Trophoblast cell (in vitro differentiated cells and primary cell): ENCODE measurements at regions not wholly inside any gene's neighbourhood (a gene's known extent, or its start where the extent isn't known, plus 50 kb on each side); places are given as distances from the start of the nearest gene placed in this dataset.

Experiments
- DNase-seq, 2 donors: peaks; one replicate each; pipeline ENCODE4 v3.0.0-alpha.2; 2016
- H2AFZ ChIP-seq: 2 replicates; pipeline ENCODE4 v1.6.1; 2013; ENCODE audit warnings: low read length, moderate library complexity, mild to moderate bottlenecking; ENCODE audit not compliant: insufficient read depth, poor library complexity
- H2AK5ac ChIP-seq: 2 replicates; pipeline ENCODE4 v1.6.1; 2013; ENCODE audit warnings: mild to moderate bottlenecking, low read length
- H2BK120ac ChIP-seq: 2 replicates; pipeline ENCODE4 v1.6.1; 2013; ENCODE audit warnings: low read length, mild to moderate bottlenecking, moderate library complexity; ENCODE audit not compliant: insufficient read depth, poor library complexity
- H2BK12ac ChIP-seq: 2 replicates; pipeline ENCODE4 v1.6.1; 2013; ENCODE audit warnings: mild to moderate bottlenecking, low read length, moderate library complexity
- H2BK5ac ChIP-seq: 2 replicates; pipeline ENCODE4 v1.6.1; 2013; ENCODE audit warnings: low read length, low read depth, moderate library complexity, mild to moderate bottlenecking; ENCODE audit not compliant: poor library complexity
- H3K14ac ChIP-seq: 2 replicates; pipeline ENCODE4 v1.6.1; 2013; ENCODE audit warnings: mild to moderate bottlenecking, low read length
- H3K18ac ChIP-seq: 2 replicates; pipeline ENCODE4 v1.6.1; 2013; ENCODE audit warnings: mild to moderate bottlenecking, low read length
- H3K23ac ChIP-seq: 2 replicates; pipeline ENCODE4 v1.6.1; 2013; ENCODE audit warnings: low read length
- H3K27ac ChIP-seq: 2 replicates; pipeline ENCODE4 v1.5.1; 2013; ENCODE audit warnings: low read depth, mild to moderate bottlenecking, inconsistent platforms, low read length, moderate library complexity
- H3K27me3 ChIP-seq: 2 replicates; pipeline ENCODE4 v1.6.1; 2013; ENCODE audit warnings: inconsistent platforms, mild to moderate bottlenecking, low read length, moderate library complexity; ENCODE audit not compliant: insufficient read depth
- H3K36me3 ChIP-seq, 2 experiments: 1 replicate in 1 of 2; 2 replicates in 1 of 2; pipeline ENCODE4 v1.6.1; 2013; ENCODE audit warnings: low read length in 2 of 2, mild to moderate bottlenecking in 2 of 2, moderate library complexity in 1 of 2; ENCODE audit not compliant: insufficient read depth in 2 of 2, control insufficient read depth in 1 of 2
- H3K4ac ChIP-seq: 2 replicates; pipeline ENCODE4 v1.6.1; 2013; ENCODE audit warnings: low read depth, mild to moderate bottlenecking, low read length, moderate library complexity
- H3K4me1 ChIP-seq, 2 experiments: 1 replicate in 1 of 2; 2 replicates in 1 of 2; pipeline ENCODE4 v1.6.1; 2013; ENCODE audit warnings: low read length in 2 of 2, mild to moderate bottlenecking in 2 of 2, moderate library complexity in 1 of 2; ENCODE audit not compliant: insufficient read depth in 2 of 2, control insufficient read depth in 1 of 2
- H3K4me2 ChIP-seq: 2 replicates; pipeline ENCODE4 v1.6.1; 2013; ENCODE audit warnings: inconsistent platforms, mild to moderate bottlenecking, low read length, moderate library complexity
- H3K4me3 ChIP-seq: 2 replicates; pipeline ENCODE4 v1.5.1; 2013; ENCODE audit warnings: mild to moderate bottlenecking, low read depth, low read length, inconsistent platforms
- H3K79me1 ChIP-seq: one replicate; pipeline ENCODE4 v1.6.1; 2013; ENCODE audit warnings: low read length
- H3K79me2 ChIP-seq: 2 replicates; pipeline ENCODE4 v1.6.1; 2013; ENCODE audit warnings: low read length, mild to moderate bottlenecking; ENCODE audit not compliant: control insufficient read depth, insufficient read depth, poor library complexity
- H3K9ac ChIP-seq: 2 replicates; pipeline ENCODE4 v1.6.1; 2013; ENCODE audit warnings: mild to moderate bottlenecking, low read length
- H3K9me3 ChIP-seq: 2 replicates; pipeline ENCODE4 v1.6.1; 2013; ENCODE audit warnings: low read depth, mild to moderate bottlenecking, control low read depth, inconsistent platforms, low read length; ENCODE audit not compliant: insufficient read depth
- H4K12ac ChIP-seq: 2 replicates; pipeline ENCODE4 v1.6.1; 2013; ENCODE audit warnings: low read depth, mild to moderate bottlenecking, low read length, moderate library complexity
- H4K8ac ChIP-seq: 2 replicates; pipeline ENCODE4 v1.6.1; 2013; ENCODE audit warnings: low read depth, mild to moderate bottlenecking, low read length, moderate library complexity
- H4K91ac ChIP-seq: one replicate; pipeline ENCODE4 v1.6.1; 2013; ENCODE audit warnings: low read depth, mild to moderate bottlenecking, low read length, moderate library complexity
- WGBS: extraction: QIAGEN DNeasy Blood & Tissue Kit; methylation state at CpG from one replicate; pipeline ENCODE4 v1.1.7; 2013; ENCODE audit warnings: missing lambda C conversion rate; ENCODE audit not compliant: insufficient read length, insufficient coverage; ENCODE audit errors: extremely low coverage; 5-methylcytosine and 5-hydroxymethylcytosine counted together

- Histone ChIP-seq H4K8ac (no peak overlapping the region), H3K9ac (no peak overlapping the region), H3K23ac (no peak overlapping the region), H3K4ac (no peak overlapping the region), H4K91ac (no peak overlapping the region), H3K4me1 (no peaks in the 10 kb centered on the region), H2BK12ac (no peak overlapping the region), H2BK120ac (no peak overlapping the region), H3K18ac (no peak overlapping the region), H3K14ac (no peak overlapping the region), H3K4me2 (no peak overlapping the region), H4K12ac (no peak overlapping the region), H2AK5ac (no peak overlapping the region), H2AFZ (no peak overlapping the region), H3K79me1 (no peaks in the 10 kb centered on the region), H3K36me3 (no peaks in the 10 kb centered on the region), H2BK5ac (no peak overlapping the region), H3K27me3 (no peaks in the 10 kb centered on the region), H3K79me2 (no peaks in the 10 kb centered on the region), H3K27ac (no peak overlapping the region), H3K4me3 (no peak overlapping the region), H3K9me3 (no peaks in the 10 kb centered on the region)
- no peak for DNase-seq
- no CpG with 5 or more reads among the region's 1 CpG for WGBS
Observed at GRCh38 chr3:159626598-159626997, 362.0 kb upstream of the IL12A start.

DNA sequence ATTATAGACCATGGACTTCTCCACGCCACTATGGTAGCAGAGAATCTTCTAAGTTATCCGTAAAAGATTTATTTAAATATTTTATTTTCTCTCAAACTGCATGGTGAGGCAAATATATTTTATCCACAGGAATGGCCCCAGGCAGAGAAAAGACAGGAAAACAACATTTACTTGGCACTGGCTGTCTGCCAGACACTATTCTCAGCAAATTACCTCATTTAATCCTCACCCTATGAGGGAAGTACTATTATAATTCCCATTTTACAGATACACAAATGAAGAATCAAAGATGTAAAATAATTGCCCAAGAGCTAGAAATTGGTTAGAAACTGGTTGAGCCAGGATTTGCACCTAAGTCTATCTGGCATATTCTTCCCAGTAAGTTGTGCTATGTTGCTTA, 361.4 kb upstream of the IL12A start:
- H3K18ac ChIP-seq = no peak overlapping the region
- peaks cover 2 to 3% of the 10 kb centered on the region in 2 experiments for H3K4me1 ChIP-seq
- no CpG with 5 or more reads among the region's 2 CpGs for WGBS

GRCh38 chr3:159627634-159628033, 361.0 kb upstream of the IL12A start:
- no peak overlapping the region for H3K4me2 ChIP-seq
- no CpG with 5 or more reads among the region's 4 CpGs for WGBS
- no peak overlapping the region for H2BK5ac ChIP-seq

More for the DNA sequence above, 361.4 kb upstream of the IL12A start:
- Histone ChIP-seq H3K4me3 (no peak overlapping the region), H2BK5ac (no peak overlapping the region), H3K79me2 (no peaks in the 10 kb centered on the region), H4K8ac (no peak overlapping the region), H3K14ac (no peak overlapping the region), H2BK12ac (no peak overlapping the region), H3K27ac (no peak overlapping the region), H3K23ac (no peak overlapping the region), H2AK5ac (no peak overlapping the region), H2AFZ (no peak overlapping the region), H3K79me1 (no peaks in the 10 kb centered on the region), H3K9ac (no peak overlapping the region), H3K36me3 (no peaks in the 10 kb centered on the region), H4K91ac (no peak overlapping the region), H3K27me3 (no peaks in the 10 kb centered on the region), H3K4ac (no peak overlapping the region), H3K9me3 (no peaks in the 10 kb centered on the region), H2BK120ac (no peak overlapping the region), H3K4me2 (no peak overlapping the region), H4K12ac (no peak overlapping the region)
- no peak for DNase-seq

GRCh38 chr3:159629329-159630084, 359.1 kb upstream of the IL12A start:
- Histone ChIP-seq H3K79me1 (no peaks in the 10 kb centered on the region), H3K27ac (no peak overlapping the region), H4K8ac (no peak overlapping the region), H3K4me3 (no peak overlapping the region), H3K4me2 (no peak overlapping the region), H4K91ac (no peak overlapping the region), H3K18ac (no peak overlapping the region), H3K9ac (no peak overlapping the region), H3K79me2 (no peaks in the 10 kb centered on the region), H2BK120ac (no peak overlapping the region), H2AK5ac (no peak overlapping the region), H3K9me3 (no peaks in the 10 kb centered on the region), H4K12ac (no peak overlapping the region), H3K4ac (no peak overlapping the region), H3K27me3 (no peaks in the 10 kb centered on the region), H2BK5ac (no peak overlapping the region), H3K23ac (no peak overlapping the region), H3K14ac (no peak overlapping the region), H2BK12ac (no peak overlapping the region), H3K4me1 (peaks cover 2 to 8% of the 10 kb centered on the region in 2 experiments), H2AFZ (no peak overlapping the region), H3K36me3 (no peaks in the 10 kb centered on the region)
- no CpG with 5 or more reads among the region's 1 CpG for WGBS
- no peak for DNase-seq

More at GRCh38 chr3:159627634-159628033, 361.0 kb upstream of the IL12A start:
- Histone ChIP-seq H2BK120ac (no peak overlapping the region), H3K79me1 (no peaks in the 10 kb centered on the region), H3K27ac (no peak overlapping the region), H3K9me3 (no peaks in the 10 kb centered on the region), H4K12ac (no peak overlapping the region), H3K4me1 (peaks cover 2 to 7% of the 10 kb centered on the region in 2 experiments), H3K9ac (no peak overlapping the region), H3K23ac (no peak overlapping the region), H3K36me3 (no peaks in the 10 kb centered on the region), H3K18ac (no peak overlapping the region), H4K91ac (no peak overlapping the region), H3K4ac (no peak overlapping the region), H3K27me3 (no peaks in the 10 kb centered on the region), H4K8ac (no peak overlapping the region), H3K14ac (no peak overlapping the region), H2AFZ (no peak overlapping the region), H3K79me2 (no peaks in the 10 kb centered on the region), H3K4me3 (no peak overlapping the region), H2BK12ac (no peak overlapping the region), H2AK5ac (no peak overlapping the region)
- DNase-seq = no peak
